ENCODE measurements at regions not wholly inside any gene's neighbourhood (a gene's known extent, or its start where the extent isn't known, plus 50 kb on each side); places are given as distances from the start of the nearest gene placed in this dataset.

GRCh38 chr6:120214088-120214499 lies 864.5 kb upstream of the MAN1A1 start (continued):
- no peak for TF ChIP-seq TP53 (CRISPR knock-in tag; conservative IDR thresholded peaks at IDR 0.05)
- no peak for TF ChIP-seq ZZZ3 (CRISPR knock-in tag; IDR thresholded peaks at IDR 0.05; ENCODE audit: borderline replicate concordance)
- TF ChIP-seq SMAD1 (CRISPR knock-in tag; IDR thresholded peaks at IDR 0.05; ENCODE audit: borderline replicate concordance, low read depth) = no peak

- 24% methylated on average over 4 of the region's 4 CpGs for WGBS (ENCODE audit: low lambda C conversion rate)
- H2AFZ ChIP-seq (ENCODE audit: low read length) = no peak overlapping the region
- ATAC-seq (peak; percentile 98), FAIRE-seq (peak; percentile 79), DNase-seq (ENCODE audit: low spot score) (peak; percentile 64)
- H4K20me1 ChIP-seq (ENCODE audit: insufficient read depth, low read length) = no peaks in the 10 kb centered on the region; the same call in 1 of the 2 replicates
- no TSS peak for BruUV-seq (replicated peaks)
- H3K27me3 ChIP-seq (ENCODE audit: control insufficient read depth in 1 of 2, insufficient read depth in 2 of 2, low read length in 2 of 2) = no peaks in the 10 kb centered on the region
- H3K9ac ChIP-seq (ENCODE audit: insufficient read depth, low read depth, low read length) = no peak overlapping the region
- H3K4me2 ChIP-seq (ENCODE audit: low read depth, low read length) = 0 out of 2 replicates have a peak overlapping the region, but pooled peaks have one; percentile 16
- in situ Hi-C loops (cut with HindIII; ENCODE audit: extremely low pct_ligation_motif_present, low pct_unique_long_range_greater_than_20kb) = no loop called here
- H3K36me3 ChIP-seq (replicated peaks in 1 of 2; ENCODE audit: control insufficient read depth in 1 of 2, insufficient read depth in 2 of 2, low read length in 2 of 2) = no peaks in the 10 kb centered on the region
- POLR2A ChIA-PET = no interaction called here
- H3K27ac ChIP-seq (ENCODE audit: extremely low read length, insufficient read depth, low read length) = no peak overlapping the region
- no peaks in the 10 kb centered on the region for H3K79me2 ChIP-seq (ENCODE audit: insufficient read depth, low read length)
- no peak overlapping the region for H3K4me3 ChIP-seq (replicated peaks in 1 of 3; ENCODE audit: insufficient read depth in 1 of 3, low read depth in 2 of 3, low read length in 3 of 3)
- H3K4me1 ChIP-seq (ENCODE audit: insufficient read depth, low read length) = peaks cover 26% of the 10 kb centered on the region
- no peaks in the 10 kb centered on the region for H3K9me3 ChIP-seq (ENCODE audit: low read length)
- CTCF ChIA-PET (ENCODE audit: low intra/inter-chr PET ratio, low total read pairs) = no interaction called here
- intact Hi-C loops (cut with micrococcal nuclease; ENCODE audit: unreplicated experiment) = no loop called here
- TF ChIP-seq JUNB (CRISPR knock-in tag; IDR thresholded peaks at IDR 0.05; ENCODE audit: borderline replicate concordance) (no peak), ZNF350 (CRISPR knock-in tag; IDR thresholded peaks at IDR 0.05; ENCODE audit: borderline replicate concordance, low read depth) (no peak), ZBTB8A (CRISPR knock-in tag; IDR thresholded peaks at IDR 0.05; ENCODE audit: borderline replicate concordance, low read depth) (no peak), TMF1 (CRISPR knock-in tag; IDR thresholded peaks at IDR 0.05; ENCODE audit: low read depth) (no peak), TFDP2 (CRISPR knock-in tag; IDR thresholded peaks at IDR 0.05) (no peak), ZNF644 (CRISPR knock-in tag; IDR thresholded peaks at IDR 0.05; ENCODE audit: low read depth) (0 out of 2 replicates have a peak, but pooled peaks have one; percentile 15), SNAI1 (CRISPR knock-in tag; IDR thresholded peaks at IDR 0.05; ENCODE audit: borderline replicate concordance) (no peak), ZMAT5 (CRISPR knock-in tag; IDR thresholded peaks at IDR 0.05; ENCODE audit: borderline replicate concordance, low read depth) (no peak), ZNF678 (CRISPR knock-in tag; IDR thresholded peaks at IDR 0.05) (no peak), ZNF746 (CRISPR knock-in tag; IDR thresholded peaks at IDR 0.05) (no peak), ZSCAN5A (CRISPR knock-in tag; IDR thresholded peaks at IDR 0.05; ENCODE audit: borderline replicate concordance) (no peak), ZNF296 (CRISPR knock-in tag; conservative IDR thresholded peaks at IDR 0.05) (no peak), PITX1 (CRISPR knock-in tag; IDR thresholded peaks at IDR 0.05) (no peak), PCBP2 (optimal IDR thresholded peaks at IDR 0.05; ENCODE audit: low read depth, low read length, poor library complexity, severe bottlenecking) (no peak), NONO (IDR thresholded peaks at IDR 0.05) (no peak), NONO (CRISPR knock-in tag; conservative IDR thresholded peaks at IDR 0.05) (no peak), MIXL1 (CRISPR knock-in tag; IDR thresholded peaks at IDR 0.05) (peak; percentile 54; the same call in 1 of the 2 replicates), ATF1 (CRISPR knock-in tag; IDR thresholded peaks at IDR 0.05) (no peak), RAD51 (IDR thresholded peaks at IDR 0.05; ENCODE audit: borderline replicate concordance) (no peak)
Measured at GRCh38 chr6:120211955-120212792, 862.6 kb upstream of the MAN1A1 start.
